ENCODE measurements at regions not wholly inside any gene's neighbourhood (a gene's known extent, or its start where the extent isn't known, plus 50 kb on each side); places are given as distances from the start of the nearest gene placed in this dataset.
"Not testable (repeated sequence)": the region's sequence is repeated elsewhere in the genome, so short reads cannot be mapped to it uniquely, and the experiment has no call there.

DNA sequence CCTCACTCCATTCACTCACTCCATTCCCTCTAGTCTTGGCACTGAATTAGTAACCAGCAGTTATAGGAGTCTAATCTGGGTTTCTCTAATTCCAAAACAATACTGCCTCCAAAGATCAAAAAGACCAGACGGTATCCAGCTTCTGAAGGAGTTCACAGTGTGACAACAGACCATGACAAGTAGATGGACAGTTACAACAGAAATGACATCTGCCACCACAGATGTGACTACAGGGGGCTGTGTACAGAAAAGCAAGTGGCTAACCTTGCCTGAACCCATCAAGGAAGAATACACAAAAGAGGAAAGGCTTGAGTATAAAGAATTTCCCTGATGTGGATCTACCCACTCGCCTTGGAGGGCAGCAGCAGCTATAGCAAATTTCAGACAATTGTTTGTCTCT, 112.4 kb downstream of the ACTL7B start:
- H3K4me3 ChIP-seq (ENCODE audit: insufficient read length, low read depth), result no peak overlapping the region
- no peaks in the 10 kb centered on the region for H3K36me3 ChIP-seq (ENCODE audit: insufficient read depth, insufficient read length, low read length)
- DNase-seq (ENCODE audit: low read depth, low spot score), result no peak
- peaks cover 4% of the 10 kb centered on the region for H3K4me1 ChIP-seq (ENCODE audit: insufficient read depth, insufficient read length)
- no peaks in the 10 kb centered on the region for H3K9me3 ChIP-seq (ENCODE audit: insufficient read depth, low read length)
- H3K27me3 ChIP-seq (ENCODE audit: insufficient read depth, insufficient read length), result no peaks in the 10 kb centered on the region
- TF ChIP-seq SUZ12 (IDR thresholded peaks at IDR 0.05; ENCODE audit: extremely low read depth, insufficient read depth, insufficient read length), result no peak
- TF ChIP-seq YY1 (IDR thresholded peaks at IDR 0.05; ENCODE audit: insufficient read depth, insufficient read length), result no peak
- no peak for TF ChIP-seq ZNF274 (IDR thresholded peaks at IDR 0.05; ENCODE audit: low read depth, low read length)
- H3K9ac ChIP-seq (ENCODE audit: insufficient read length, low read depth), result no peak overlapping the region

DNA sequence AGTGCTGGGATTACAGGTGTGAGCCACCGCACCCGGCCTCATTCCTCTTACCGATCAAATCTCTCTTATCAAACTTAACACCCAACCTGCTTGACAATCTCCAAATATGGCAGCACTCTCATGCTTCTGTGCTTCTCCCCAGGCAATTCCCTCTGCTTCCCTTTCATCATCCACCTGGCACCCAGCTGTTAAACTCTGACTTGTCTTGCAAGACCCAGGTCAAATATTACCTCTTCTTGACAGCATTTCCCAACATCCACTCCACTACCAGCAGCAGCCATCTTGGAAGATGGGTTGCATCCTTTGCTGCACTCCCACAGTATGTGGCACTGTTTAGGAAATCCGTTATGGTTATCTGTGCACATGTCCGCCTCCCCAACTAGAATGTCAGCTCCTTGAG, 113.6 kb downstream of the ACTL7B start:
- Histone ChIP-seq H3K4me3 (ENCODE audit: insufficient read length, low read depth) (no peak overlapping the region), H3K4me1 (ENCODE audit: insufficient read depth, insufficient read length) (peaks cover 4% of the 10 kb centered on the region), H3K36me3 (ENCODE audit: insufficient read depth, insufficient read length, low read length) (no peaks in the 10 kb centered on the region), H3K27me3 (ENCODE audit: insufficient read depth, insufficient read length) (no peaks in the 10 kb centered on the region), H3K9ac (ENCODE audit: insufficient read length, low read depth) (no peak overlapping the region), H3K9me3 (ENCODE audit: insufficient read depth, low read length) (no peaks in the 10 kb centered on the region)
- no peak for DNase-seq (ENCODE audit: low read depth, low spot score)
- TF ChIP-seq ZNF274 (IDR thresholded peaks at IDR 0.05; ENCODE audit: low read depth, low read length) (no peak), YY1 (IDR thresholded peaks at IDR 0.05; ENCODE audit: insufficient read depth, insufficient read length) (no peak), SUZ12 (IDR thresholded peaks at IDR 0.05; ENCODE audit: extremely low read depth, insufficient read depth, insufficient read length) (no peak)

DNA sequence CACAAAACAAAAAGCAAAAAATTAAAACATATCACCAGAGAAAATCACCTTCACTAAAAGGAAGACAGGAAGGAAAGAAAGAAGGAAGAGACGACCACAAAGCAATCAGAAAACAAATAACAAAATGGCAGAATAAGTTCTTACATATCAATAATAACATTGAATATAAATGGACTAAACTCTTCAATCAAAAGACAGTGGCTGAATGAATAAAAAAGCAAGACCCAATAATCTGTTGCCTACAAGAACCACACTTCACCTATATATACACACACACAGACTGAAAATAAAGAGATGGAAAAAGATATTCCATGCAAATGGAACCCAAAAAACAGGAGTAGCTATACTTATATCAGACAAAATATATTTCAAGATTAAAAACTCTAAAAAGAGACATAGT, 124.5 kb downstream of the ACTL7B start:
- not testable (repeated sequence) for H3K36me3 ChIP-seq (ENCODE audit: insufficient read depth, insufficient read length, low read length)

DNA sequence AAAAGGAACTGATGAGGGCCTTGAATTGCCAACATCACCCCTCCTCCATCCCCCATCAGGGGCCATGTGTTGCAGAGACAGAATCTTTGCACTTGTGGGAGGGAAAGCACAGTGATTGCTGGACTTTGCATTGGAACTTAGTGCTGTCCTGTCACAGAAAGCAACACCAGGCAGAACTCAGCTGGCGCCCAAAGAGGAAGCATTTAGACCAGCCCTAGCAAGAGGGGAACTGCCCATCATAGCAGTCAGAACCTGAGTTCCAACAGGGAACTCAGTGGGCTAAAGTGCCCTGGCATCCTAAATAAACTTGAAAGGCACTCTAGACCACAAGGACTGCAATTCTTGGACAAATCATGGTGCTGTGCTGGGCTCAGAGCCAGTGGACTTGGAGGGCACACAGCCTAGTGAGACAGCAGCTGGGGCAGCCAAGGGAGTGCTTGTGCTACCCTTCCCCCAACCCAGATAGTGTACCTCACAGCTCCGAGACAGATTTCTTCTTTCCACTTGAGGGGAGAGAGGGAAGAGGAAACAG, 128.1 kb downstream of the ACTL7B start:
- H3K4me1 ChIP-seq (ENCODE audit: insufficient read depth, insufficient read length), result no peaks in the 10 kb centered on the region
- TF ChIP-seq YY1 (IDR thresholded peaks at IDR 0.05; ENCODE audit: insufficient read depth, insufficient read length), result no peak
- H3K36me3 ChIP-seq (ENCODE audit: insufficient read depth, insufficient read length, low read length), result no peaks in the 10 kb centered on the region
- no peaks in the 10 kb centered on the region for H3K27me3 ChIP-seq (ENCODE audit: insufficient read depth, insufficient read length)
- DNase-seq (ENCODE audit: low read depth, low spot score), result no peak
- H3K4me3 ChIP-seq (ENCODE audit: insufficient read length, low read depth), result no peak overlapping the region
- no peaks in the 10 kb centered on the region for H3K9me3 ChIP-seq (ENCODE audit: insufficient read depth, low read length)
- no peak overlapping the region for H3K9ac ChIP-seq (ENCODE audit: insufficient read length, low read depth)

More for the DNA sequence above, 124.5 kb downstream of the ACTL7B start:
- not testable (repeated sequence) for H3K9me3 ChIP-seq (ENCODE audit: insufficient read depth, low read length); H3K4me1 ChIP-seq (ENCODE audit: insufficient read depth, insufficient read length); H3K4me3 ChIP-seq (ENCODE audit: insufficient read length, low read depth); H3K9ac ChIP-seq (ENCODE audit: insufficient read length, low read depth); DNase-seq (ENCODE audit: low read depth, low spot score); H3K27me3 ChIP-seq (ENCODE audit: insufficient read depth, insufficient read length)

DNA sequence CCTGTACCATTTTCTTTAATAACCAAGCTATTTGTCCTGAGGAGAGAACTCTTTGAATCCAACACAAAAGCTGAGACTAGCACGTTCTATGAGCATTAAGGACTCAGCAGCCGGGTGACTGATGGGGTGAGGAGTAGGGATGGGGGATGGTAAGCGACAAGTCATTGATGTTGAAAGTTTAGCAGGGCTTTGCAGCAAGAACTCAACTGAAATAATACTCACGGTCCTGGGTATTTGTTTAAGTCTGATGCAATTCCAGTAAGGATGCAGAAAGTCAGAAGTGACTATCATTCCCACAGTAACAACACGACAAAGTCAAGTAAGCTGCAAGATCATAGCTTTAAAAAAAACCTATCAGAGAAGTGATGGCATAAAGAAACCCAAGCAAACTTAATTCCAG, 131.1 kb downstream of the ACTL7B start:
- no peaks in the 10 kb centered on the region for H3K36me3 ChIP-seq (ENCODE audit: insufficient read depth, insufficient read length, low read length)
- H3K4me1 ChIP-seq (ENCODE audit: insufficient read depth, insufficient read length), result no peaks in the 10 kb centered on the region
- no peak overlapping the region for H3K9ac ChIP-seq (ENCODE audit: insufficient read length, low read depth)
- no peaks in the 10 kb centered on the region for H3K9me3 ChIP-seq (ENCODE audit: insufficient read depth, low read length)
- H3K27me3 ChIP-seq (ENCODE audit: insufficient read depth, insufficient read length), result no peaks in the 10 kb centered on the region
- no peak overlapping the region for H3K4me3 ChIP-seq (ENCODE audit: insufficient read length, low read depth)
- no peak for TF ChIP-seq SUZ12 (IDR thresholded peaks at IDR 0.05; ENCODE audit: extremely low read depth, insufficient read depth, insufficient read length)
- no peak for TF ChIP-seq ZNF274 (IDR thresholded peaks at IDR 0.05; ENCODE audit: low read depth, low read length)
- TF ChIP-seq YY1 (IDR thresholded peaks at IDR 0.05; ENCODE audit: insufficient read depth, insufficient read length), result no peak
- DNase-seq (ENCODE audit: low read depth, low spot score), result no peak

DNA sequence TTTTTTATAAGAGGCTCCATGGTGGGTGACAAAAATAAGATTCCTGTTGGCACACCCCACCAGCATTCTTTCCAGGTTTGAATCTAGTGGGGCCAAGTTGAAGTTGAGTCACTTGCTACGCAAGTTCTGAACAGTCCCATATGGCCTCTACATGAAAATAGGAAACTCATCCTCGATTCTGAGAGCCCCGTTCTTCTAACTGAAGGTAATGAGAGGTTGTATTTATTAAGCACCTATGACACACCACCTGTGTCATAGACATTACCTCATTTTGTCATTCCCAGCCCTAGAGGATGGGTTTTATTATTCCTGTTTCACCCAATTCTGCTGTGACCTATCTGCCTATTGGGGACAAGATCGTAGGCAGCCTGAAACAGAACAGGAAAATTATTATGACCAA, 131.7 kb downstream of the ACTL7B start:
- Histone ChIP-seq H3K4me1 (ENCODE audit: insufficient read depth, insufficient read length) (no peaks in the 10 kb centered on the region), H3K9ac (ENCODE audit: insufficient read length, low read depth) (no peak overlapping the region), H3K4me3 (ENCODE audit: insufficient read length, low read depth) (no peak overlapping the region), H3K36me3 (ENCODE audit: insufficient read depth, insufficient read length, low read length) (no peaks in the 10 kb centered on the region), H3K27me3 (ENCODE audit: insufficient read depth, insufficient read length) (no peaks in the 10 kb centered on the region), H3K9me3 (ENCODE audit: insufficient read depth, low read length) (no peaks in the 10 kb centered on the region)
- TF ChIP-seq SUZ12 (IDR thresholded peaks at IDR 0.05; ENCODE audit: extremely low read depth, insufficient read depth, insufficient read length) (no peak), YY1 (IDR thresholded peaks at IDR 0.05; ENCODE audit: insufficient read depth, insufficient read length) (no peak), ZNF274 (IDR thresholded peaks at IDR 0.05; ENCODE audit: low read depth, low read length) (no peak)
- no peak for DNase-seq (ENCODE audit: low read depth, low spot score)

DNA sequence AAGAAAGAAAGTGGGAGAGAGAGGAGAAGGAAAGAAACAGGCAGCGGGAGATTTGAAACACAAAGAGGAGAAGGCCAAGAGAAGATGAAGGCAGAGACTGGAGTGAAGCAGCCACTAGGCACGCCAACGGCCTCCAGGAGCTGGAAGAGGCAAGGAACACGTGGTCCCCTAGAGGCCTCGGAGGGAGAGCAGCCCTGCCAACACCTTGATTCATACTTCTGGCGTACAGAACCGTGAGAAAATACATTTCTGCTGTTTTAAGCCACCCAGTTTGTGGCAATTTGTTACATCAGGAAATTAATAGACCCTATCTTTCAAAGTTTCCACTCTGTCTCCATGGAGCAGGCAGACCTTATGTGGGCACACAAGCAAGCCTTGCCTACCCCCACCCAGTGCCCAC, 133.4 kb downstream of the ACTL7B start:
- Histone ChIP-seq H3K9ac (ENCODE audit: insufficient read length, low read depth) (no peak overlapping the region), H3K9me3 (ENCODE audit: insufficient read depth, low read length) (no peaks in the 10 kb centered on the region), H3K4me1 (ENCODE audit: insufficient read depth, insufficient read length) (no peaks in the 10 kb centered on the region), H3K4me3 (ENCODE audit: insufficient read length, low read depth) (no peak overlapping the region), H3K27me3 (ENCODE audit: insufficient read depth, insufficient read length) (no peaks in the 10 kb centered on the region), H3K36me3 (ENCODE audit: insufficient read depth, insufficient read length, low read length) (no peaks in the 10 kb centered on the region)
- TF ChIP-seq YY1 (IDR thresholded peaks at IDR 0.05; ENCODE audit: insufficient read depth, insufficient read length) (no peak), SUZ12 (IDR thresholded peaks at IDR 0.05; ENCODE audit: extremely low read depth, insufficient read depth, insufficient read length) (no peak), ZNF274 (IDR thresholded peaks at IDR 0.05; ENCODE audit: low read depth, low read length) (no peak)
- DNase-seq (ENCODE audit: low read depth, low spot score), result no peak

DNA sequence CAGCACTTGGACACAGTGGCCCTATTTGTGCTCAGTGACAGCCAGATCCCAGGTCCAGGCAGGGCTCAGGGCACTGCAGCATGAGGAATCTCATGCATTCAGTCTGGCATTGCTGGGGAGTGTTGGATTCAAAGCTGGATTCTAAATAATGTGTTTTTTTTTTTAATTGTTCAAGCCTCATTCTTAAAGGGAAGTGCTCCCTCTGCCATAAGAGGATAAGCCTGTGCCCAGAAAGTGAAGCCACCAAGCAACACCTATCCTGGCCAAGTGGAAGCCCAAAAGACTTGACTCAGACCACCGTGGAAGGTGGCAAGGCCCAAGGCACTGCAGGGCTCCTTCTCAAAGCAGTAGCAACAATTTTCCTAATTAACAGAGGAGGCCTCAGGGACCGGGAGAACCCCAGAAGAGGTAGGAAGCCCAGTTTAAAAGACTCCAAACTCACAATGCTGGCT, 135.6 kb downstream of the ACTL7B start:
- no peaks in the 10 kb centered on the region for H3K36me3 ChIP-seq (ENCODE audit: insufficient read depth, insufficient read length, low read length)
- no peaks in the 10 kb centered on the region for H3K27me3 ChIP-seq (ENCODE audit: insufficient read depth, insufficient read length)
- no peak for DNase-seq (ENCODE audit: low read depth, low spot score)
- H3K4me1 ChIP-seq (ENCODE audit: insufficient read depth, insufficient read length), result no peaks in the 10 kb centered on the region
- no peak overlapping the region for H3K9ac ChIP-seq (ENCODE audit: insufficient read length, low read depth)
- no peak overlapping the region for H3K4me3 ChIP-seq (ENCODE audit: insufficient read length, low read depth)
- H3K9me3 ChIP-seq (ENCODE audit: insufficient read depth, low read length), result no peaks in the 10 kb centered on the region
- no peak for TF ChIP-seq ZNF274 (IDR thresholded peaks at IDR 0.05; ENCODE audit: low read depth, low read length)
- no peak for TF ChIP-seq SUZ12 (IDR thresholded peaks at IDR 0.05; ENCODE audit: extremely low read depth, insufficient read depth, insufficient read length)
- TF ChIP-seq YY1 (IDR thresholded peaks at IDR 0.05; ENCODE audit: insufficient read depth, insufficient read length), result no peak

Measured in NT2/D1 (cell line).